ENCODE measurements at regions not wholly inside any gene's neighbourhood (a gene's known extent, or its start where the extent isn't known, plus 50 kb on each side); places are given as distances from the start of the nearest gene placed in this dataset.

- DNase-seq = no peak
Observed at GRCh38 chr10:88060762-88061161, 197.3 kb downstream of the PTEN start.

GRCh38 chr10:88062385-88062784, 199.0 kb downstream of the PTEN start:
- no peak for DNase-seq

GRCh38 chr10:88062798-88063472, 199.5 kb downstream of the PTEN start:
- DNase-seq = peak; percentile 70

- no peak for DNase-seq
Observed at GRCh38 chr10:88063861-88064557, 200.6 kb downstream of the PTEN start.

- DNase-seq = no peak
Observed at GRCh38 chr10:88064608-88065382, 201.4 kb downstream of the PTEN start.

GRCh38 chr10:88065383-88066049, 202.1 kb downstream of the PTEN start:
- DNase-seq = no peak

- no peak for DNase-seq
Observed at GRCh38 chr10:88066319-88066718, 202.9 kb downstream of the PTEN start.

- no peak for DNase-seq
Observed at GRCh38 chr10:88066876-88067275, 203.5 kb downstream of the PTEN start.

GRCh38 chr10:88067737-88068136, 204.3 kb downstream of the PTEN start:
- DNase-seq = no peak

- DNase-seq = no peak
Observed at GRCh38 chr10:88069338-88069737, 205.9 kb downstream of the PTEN start.

GRCh38 chr10:88070080-88070880, 206.9 kb downstream of the PTEN start:
- DNase-seq = peak; percentile 94

- DNase-seq = peak; percentile 56
Observed at GRCh38 chr10:88071879-88072278, 208.5 kb downstream of the PTEN start.

- no peak for DNase-seq
Observed at GRCh38 chr10:88073682-88074081, 210.3 kb downstream of the PTEN start.

- DNase-seq = no peak
Observed at GRCh38 chr10:88074971-88075370, 211.5 kb downstream of the PTEN start.

- no peak for DNase-seq
Observed at GRCh38 chr10:88076027-88076880, 212.8 kb downstream of the PTEN start.

- no peak for DNase-seq
Observed at GRCh38 chr10:88077977-88078376, 214.6 kb downstream of the PTEN start.

GRCh38 chr10:88080213-88080612, 216.8 kb downstream of the PTEN start:
- peak; percentile 78 for DNase-seq

- no peak for DNase-seq
Observed at GRCh38 chr10:88081457-88082054, 218.1 kb downstream of the PTEN start.

GRCh38 chr10:88082391-88082790, 219.0 kb downstream of the PTEN start:
- DNase-seq = no peak

- DNase-seq = no peak
Observed at GRCh38 chr10:88082806-88083596, 219.6 kb downstream of the PTEN start.
